HG02759 (cell line): ENCODE measurements at regions not wholly inside any gene's neighbourhood (a gene's known extent, or its start where the extent isn't known, plus 50 kb on each side); places are given as distances from the start of the nearest gene placed in this dataset.
"Not testable (repeated sequence)": the region's sequence is repeated elsewhere in the genome, so short reads cannot be mapped to it uniquely, and the experiment has no call there.

Source experiments
- ATAC-seq: cut with Tn5 transposase; IDR thresholded peaks from one replicate; pipeline ENCODE4 v1.9.1; 2021; ENCODE audit warnings: mild to moderate bottlenecking, moderate library complexity; ENCODE audit not compliant: unreplicated experiment

DNA sequence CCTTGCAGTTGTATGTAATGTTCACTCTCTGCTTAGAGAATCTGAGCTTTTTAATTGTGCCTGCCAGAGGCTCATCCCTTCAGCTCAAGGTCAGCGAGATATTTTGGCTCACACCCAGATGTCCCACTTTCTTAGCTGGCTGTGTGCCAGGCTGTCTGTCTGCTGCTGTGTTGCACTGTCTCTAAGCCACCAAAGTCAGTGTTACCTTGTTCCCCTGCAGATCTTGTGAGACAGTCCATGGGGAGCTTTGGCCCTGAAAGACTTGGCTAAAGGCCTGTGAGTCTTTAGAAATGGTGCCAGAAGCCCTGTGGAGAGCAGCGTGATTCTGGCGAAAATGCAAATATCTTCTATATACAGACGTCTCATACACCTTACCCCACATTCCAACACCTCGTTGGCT is 293.7 kb downstream of the TTC6 start:
- no peak for ATAC-seq

DNA sequence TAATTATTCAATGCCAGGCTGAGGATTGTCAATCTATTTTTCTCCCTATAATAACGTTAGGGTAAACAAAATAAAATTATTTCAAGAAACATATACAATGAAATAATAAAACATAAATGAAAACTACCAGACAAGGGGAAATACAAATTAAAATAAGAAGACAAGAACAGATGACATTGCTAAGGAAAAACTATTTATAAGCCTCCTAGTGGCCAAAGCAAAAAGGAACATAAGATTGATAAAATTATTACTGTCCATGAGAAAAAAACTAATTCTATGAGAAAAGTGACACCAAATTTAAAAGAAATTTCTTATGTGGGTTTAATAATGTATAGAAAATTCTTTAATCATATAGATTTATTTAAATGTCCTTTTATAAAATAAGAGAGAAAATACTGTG is 294.7 kb downstream of the TTC6 start:
- ATAC-seq = no peak

DNA sequence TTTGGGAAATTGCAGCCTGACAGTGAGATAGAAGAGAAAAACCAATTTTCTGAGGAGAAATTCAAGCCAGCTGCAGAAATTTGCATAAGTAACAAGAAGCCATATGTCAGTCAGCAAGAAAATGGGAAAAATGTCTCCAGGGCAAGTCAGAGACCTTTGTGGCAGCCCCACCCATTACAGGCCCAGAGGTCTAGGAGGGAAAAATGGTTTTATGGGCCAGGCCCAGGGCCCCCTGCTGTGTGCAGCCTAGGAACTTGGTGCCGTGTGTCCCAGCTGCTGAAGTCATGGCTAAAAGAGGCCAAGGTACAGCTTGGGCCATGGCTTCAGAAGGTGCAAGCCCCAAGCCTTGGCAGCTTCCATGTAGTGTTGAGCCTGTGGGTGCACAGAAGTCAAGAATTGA is 296.1 kb downstream of the TTC6 start:
- not testable (repeated sequence) for ATAC-seq

DNA sequence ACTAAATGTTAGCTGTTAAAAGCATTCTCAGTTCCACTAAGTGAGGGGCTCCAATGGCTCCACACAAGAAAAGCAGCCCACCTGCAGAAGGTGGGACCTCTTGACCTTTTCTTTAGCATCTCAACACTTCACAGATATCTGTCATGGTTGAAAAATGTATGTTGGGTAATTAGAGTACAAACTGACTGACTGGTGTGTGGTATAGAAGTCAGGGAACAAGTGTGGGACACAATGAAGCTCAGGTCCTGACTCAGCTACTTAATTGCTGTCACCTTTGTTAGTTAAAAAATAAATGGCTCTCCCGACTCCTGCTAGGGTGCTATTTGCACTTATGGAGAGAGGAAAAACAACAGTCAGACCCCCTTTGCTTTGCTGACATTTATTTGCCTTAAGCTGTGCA is 299.0 kb downstream of the TTC6 start:
- no peak for ATAC-seq

DNA sequence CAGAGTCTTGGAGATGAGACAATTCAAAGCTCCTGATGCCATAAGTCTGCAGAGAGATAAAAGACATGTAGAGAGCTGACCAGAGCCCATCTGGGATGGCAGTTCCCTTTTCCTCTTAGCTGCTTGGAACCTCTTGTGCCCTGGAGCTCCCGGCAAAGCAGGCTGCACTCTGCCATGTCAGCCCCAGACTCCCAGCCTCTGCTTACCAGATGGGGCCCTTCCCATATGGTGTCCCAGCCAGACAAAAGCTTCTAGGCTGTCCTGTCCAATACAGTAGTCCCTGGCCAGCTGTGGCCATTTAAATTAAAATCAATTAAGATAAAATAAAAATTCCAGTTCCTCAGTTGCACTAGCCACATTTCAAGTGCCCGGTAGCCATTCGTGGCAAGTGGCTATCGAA is 303.9 kb downstream of the TTC6 start:
- ATAC-seq = no peak

DNA sequence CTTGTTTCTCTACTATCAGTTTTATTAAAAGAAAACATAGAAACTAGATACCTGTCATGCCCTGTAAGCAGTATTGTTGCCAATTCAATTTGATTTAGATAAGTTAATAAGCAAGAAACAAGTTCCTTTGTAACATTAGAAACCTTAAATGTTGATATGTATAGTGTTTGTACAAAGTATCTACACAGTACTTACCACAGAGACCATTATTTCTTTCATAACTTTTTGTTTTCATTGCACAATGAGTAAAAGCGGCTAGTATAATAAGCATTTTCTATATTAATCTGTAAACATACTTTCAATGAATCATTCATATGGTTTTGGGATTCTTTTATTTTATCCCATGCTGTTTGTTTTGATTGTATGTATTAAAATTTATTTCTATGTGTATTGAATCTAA is 305.1 kb downstream of the TTC6 start:
- no peak for ATAC-seq

DNA sequence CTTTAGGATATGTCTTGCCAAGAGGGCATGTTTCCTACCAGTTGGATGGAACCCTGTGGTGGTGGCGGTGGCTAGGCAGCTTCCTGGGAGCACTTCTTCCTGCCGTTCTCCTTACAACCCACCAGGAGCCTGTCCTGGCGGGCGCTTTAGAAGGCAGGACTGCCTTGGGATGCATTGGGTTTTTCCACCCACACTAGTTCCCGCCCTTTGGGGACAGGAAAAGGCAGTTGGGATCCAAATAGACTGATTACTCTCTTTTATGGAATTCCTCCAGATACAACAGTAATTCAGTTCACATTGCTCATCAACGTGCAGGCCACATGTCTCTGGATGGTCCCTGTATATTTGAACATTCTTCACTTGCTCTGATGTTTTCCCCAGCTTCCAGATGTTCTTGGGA is 305.7 kb upstream of the SSTR1 start:
- no peak for ATAC-seq

DNA sequence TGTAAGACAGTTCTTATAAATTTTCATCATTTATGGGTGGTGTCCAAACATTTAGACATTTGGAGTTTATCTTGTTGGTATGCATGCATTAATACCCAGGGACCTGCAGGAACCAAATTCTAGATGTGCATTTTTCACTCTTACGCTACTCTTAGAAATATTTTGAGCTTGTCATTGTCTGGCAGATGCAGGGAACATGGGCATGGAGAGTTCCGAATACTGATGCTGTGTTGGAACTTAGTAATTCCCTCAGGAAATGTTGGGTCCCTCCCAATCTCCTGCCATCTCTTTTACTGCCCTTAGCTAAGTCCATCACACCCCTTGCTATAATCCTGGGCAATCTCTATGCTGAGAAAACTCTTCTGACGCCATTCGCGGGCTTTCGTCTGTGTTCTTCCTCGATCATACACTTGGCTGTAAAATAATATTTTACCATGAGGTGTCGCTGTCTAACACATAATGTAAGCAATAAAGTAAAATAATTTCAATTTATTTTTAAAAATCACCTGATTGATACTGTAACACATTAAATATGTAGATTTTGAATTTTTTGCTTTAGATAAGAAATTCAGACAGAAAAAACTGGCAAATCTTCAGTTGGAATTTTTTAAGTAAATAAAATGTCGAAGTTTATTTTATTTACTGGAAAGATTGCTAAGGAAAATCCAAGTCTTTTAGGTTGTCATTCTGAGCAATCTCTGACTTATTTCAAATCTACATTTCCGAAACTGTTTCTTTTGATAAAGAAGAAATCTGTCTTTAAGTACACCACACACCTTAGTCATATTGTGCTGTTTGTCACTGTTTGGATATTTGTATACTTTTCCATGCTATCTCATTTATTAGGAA is 304.1 kb upstream of the SSTR1 start:
- no peak for ATAC-seq

DNA sequence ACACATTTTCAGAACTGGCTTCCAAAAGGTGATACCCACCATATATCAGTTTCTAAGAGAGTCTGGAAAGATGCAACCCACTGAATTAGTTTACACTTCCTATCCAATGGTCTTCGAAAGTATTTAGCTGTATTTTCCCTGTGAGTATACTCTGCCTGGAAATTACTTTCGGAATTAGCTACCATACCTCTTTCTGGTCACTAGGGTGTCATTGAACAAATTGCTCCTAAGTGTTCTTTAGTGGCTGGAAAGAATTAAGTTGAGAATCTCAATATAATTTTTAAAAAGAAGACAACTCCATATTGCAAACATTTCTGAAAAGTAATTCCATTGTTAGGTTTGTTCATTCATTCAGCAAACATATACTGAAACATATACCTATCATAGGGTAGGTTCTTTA is 283.1 kb upstream of the SSTR1 start:
- no peak for ATAC-seq

DNA sequence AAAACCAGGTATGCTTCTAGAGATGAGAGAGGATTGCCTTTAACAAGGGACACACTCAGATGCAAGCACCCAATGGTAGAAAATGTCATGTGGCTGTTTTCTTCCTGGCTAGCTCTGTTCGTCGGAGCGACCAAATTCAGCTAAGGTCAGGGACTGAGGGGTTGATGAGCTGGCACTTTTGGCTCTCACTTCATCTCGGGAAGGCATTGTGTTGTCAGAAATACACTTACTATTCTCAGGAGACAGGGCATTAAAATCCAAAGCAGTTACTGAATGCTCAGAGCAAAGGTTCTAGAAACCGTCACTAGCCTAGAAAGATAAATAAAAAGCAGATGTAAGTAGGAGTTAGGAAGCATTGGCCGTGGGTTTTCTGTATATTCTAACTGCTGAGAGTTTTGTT is 275.7 kb upstream of the SSTR1 start:
- no peak for ATAC-seq

DNA sequence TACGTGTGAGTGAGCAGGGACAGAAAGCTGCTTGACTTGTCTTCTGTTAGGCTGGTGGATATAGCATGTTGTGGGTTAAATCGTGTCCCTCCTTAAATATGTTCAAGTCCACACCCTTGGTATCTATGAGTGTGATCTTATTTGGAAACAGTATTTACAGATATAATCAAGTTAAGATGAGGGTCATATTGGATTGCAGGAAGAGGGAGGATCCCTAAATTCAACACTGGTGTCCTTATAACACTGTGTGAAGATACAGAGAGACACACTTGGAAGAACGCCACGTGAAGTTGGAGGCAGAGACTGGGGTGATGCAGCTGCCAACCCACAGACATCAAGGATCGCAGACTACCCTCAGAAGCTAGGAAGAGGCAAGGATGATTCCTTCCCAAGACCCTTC is 275.2 kb upstream of the SSTR1 start:
- ATAC-seq = no peak

DNA sequence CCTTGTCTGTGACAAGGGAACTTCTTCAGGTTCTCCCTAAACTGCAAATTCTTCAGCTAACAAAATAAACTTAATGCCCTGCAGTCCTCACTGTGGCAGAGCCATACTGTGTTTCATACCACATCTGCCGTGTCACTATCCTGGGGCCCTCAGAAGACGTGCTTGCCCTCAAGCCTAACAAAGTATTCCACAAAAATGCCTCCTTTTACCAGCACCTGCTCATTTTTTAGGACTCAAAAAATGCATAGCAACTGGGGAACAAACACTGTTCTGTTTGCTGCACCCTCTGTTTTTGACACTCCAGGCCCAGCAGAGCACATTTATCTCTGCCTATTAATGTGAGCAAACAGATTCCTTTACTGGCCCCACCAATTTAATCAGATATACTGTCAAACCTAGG is 270.7 kb upstream of the SSTR1 start:
- ATAC-seq = no peak

DNA sequence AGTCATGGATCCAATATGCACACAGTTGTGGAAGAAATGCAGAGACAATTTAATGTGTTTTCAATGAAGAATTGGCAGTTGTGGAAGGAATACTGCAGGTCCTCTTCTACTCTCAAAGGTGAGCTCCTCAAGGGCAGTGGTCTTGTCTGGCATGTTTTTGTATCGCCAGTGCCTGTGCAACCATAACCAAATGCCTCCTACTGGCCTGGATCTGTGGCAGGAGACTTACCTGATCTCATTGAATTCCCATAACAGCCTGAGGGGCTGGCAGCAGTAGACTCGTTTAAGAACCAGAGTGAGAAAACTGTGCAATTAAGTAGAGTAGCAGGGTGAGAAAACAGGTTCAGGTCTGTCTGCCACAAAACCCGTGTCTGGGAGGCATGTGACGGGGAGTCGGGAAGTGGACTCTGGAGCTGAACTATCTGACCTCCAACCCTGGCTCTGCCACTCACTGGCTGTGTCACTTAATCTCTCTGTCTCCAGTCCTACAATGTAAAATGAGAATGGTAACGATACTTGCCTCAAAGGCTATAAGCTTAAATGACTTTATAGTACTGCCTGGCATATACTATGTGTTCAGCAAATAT is 268.2 kb upstream of the SSTR1 start:
- ATAC-seq = no peak

DNA sequence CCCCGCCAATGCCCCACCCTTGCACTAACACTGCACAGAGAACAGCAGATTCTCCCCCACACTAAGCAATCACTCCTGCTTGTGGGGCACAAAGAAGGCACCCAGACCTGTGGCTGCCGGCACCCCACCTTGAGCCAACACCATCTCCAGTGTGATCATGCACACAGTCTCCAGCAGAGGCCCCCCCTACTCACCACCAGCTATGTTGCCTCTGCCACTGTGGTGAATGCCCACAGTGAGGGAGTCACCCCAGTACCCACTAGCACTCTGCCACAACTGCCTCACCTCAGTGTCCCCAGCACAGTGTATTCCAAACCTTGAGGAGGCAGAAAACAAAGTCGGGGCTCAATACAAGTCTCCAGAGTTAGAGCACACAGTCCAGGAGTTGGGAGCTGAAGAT is 261.7 kb upstream of the SSTR1 start:
- no peak for ATAC-seq

DNA sequence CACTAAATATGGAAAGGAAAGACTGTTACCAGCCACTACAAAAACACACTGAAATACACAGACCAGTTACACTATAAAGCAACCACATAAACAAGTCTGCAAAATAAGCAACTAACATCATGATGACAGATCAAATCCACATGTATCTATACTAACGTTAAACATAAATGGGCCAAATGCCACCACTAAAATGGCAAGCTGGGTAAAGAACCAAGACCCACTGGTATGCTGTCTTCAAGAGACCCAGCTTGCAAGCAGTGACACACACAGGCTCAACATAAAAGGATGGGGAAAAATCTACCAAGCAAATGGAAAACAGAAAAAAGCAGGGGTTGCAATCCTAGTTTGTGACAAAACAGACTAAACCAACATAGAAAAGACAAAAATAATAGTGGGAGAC is 260.9 kb upstream of the SSTR1 start:
- ATAC-seq = no peak

DNA sequence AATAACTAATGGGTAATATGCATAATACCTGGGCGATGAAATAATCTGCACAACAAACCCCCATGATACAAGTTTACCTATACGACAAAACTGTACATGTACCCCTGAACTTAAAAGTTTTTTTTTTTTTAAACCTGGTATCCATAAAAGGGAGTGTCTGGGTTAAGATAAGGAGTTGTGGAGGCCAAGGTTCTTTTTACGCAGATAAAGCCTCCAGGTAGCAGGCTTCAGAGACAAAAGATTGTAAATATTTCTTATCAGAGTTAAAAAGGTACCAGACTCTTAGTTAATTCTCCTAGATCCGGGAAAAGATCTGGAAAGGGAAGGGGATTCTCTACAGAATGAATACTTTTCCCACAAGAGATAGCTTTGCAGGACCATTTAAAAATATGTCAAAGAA is 259.4 kb upstream of the SSTR1 start:
- no peak for ATAC-seq

DNA sequence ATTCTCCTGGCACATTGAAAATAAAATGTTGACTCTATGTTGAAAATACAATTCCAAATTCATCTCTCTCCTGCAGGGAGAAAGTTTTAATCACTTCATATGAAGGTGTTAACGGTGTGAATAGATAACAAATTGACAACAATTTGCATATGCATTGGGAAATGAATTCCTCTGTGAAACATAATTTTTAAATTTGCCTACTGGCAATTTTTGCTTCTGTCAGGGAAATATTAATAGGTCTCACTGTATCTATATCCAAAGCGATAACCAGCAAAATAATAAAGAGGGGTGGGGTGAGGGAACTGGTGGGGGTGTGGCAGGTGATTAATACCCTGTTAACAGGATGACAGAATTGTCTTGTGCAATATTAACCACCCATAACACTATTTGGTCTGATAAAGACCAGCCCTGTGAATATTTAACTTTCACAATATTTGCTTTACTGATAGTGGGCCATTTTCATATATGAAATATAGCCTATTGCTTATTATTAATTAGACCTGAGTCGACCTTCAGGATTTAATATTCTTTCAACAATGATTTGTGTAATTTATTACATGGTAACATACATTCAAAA is 239.0 kb upstream of the SSTR1 start:
- ATAC-seq = no peak

DNA sequence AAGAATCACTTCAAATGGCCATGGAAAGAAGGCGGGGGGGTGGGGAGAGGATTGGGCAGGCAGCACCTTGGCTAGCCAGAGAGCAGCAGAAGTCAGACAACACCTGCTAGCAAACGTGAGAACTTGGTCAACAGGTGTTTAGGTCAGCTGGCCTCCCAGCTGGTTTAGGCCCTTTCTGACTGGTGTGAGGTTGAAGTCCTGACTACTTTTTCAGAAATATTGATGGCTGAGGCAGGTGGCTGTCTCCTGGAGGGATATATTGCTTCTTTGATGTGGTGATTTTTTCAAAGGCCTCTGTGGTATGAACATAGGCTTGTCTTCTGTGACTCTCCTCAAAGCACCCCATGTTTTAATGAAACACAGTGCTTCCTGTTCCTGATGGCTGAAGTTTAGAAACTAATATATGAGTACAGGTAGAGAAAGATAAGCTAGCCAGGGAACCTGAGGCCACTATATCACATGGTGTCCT is 238.2 kb upstream of the SSTR1 start:
- no peak for ATAC-seq

DNA sequence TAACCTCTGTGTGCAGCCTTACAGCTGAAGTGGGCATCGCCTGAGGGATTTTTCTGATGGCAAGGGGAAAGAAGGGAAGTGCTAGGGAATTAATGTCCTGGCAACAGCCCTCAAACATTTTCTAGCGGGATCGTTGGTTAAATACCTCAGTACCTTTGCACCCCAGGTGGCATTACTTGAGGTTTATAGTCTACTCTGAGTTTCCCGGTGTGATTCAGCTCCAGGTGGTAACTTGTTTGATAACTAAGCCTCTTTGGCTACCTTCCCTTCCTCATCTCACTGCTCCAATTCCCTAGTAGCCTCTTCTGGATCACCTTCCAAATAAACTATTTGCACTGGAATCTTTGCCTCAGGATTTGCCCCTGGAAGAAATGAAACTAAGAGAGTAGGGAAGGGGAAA is 237.0 kb upstream of the SSTR1 start:
- no peak for ATAC-seq

DNA sequence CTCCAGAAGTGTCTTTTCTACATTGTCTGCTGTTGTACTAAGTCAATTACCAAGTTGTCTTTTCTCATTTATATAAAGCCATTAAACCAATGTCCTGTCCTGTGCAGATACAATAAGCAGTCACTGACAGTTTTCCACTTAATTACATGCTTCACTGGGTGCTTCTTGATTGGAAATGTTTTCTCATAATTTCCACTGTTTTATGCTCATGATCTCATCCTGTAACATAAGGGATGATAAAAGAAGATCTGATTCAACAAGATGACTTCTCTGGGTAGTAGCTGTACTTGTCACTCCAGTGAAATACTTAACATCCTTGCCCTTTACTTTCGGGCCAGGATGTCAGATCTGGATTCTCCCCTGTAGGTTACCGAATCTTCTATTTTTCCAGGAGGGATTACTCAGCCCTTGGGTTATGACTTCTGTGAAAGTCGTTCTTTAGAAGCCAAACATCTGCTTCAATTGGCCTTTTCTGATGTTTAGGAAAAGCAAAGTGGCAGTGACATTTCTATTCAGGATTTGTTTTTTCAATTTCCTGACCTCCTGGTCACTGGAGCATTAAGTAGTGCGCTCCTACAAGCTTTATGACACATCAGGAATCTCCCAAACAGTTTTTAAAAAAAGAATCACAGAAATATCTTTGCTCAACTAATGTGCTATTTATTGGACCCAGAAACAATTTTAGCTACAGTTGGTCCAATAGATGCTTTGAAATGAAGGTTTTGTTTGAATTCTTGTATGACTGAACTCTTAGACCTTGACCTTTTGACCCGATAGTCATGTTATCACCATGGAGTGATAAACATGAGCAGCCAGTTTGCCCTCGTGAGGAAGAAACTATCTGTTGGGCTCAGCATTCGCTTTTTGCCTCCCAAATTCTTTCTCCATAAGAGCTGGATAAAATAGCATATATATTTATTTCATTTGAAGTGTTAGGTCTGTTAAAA is 234.5 kb upstream of the SSTR1 start:
- ATAC-seq = no peak

DNA sequence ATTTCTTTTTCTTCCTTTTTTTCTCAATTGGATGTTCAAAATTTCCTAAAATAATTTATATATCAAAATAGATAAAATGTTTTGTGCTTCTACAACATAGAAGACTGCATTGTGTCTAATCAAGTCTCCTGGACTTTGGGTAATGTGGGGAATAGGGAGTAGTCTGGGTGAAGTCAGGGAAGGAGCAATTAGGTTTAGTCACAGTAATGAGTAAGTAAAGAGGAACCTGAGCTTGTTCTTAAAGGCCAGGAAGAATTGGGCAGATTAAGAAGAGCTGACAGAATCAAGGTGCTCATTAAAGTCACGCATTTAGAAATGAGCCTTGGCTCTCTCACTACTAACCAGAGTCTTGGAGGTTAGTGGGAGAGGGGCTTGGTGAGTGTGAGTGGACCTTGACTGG is 233.3 kb upstream of the SSTR1 start:
- ATAC-seq = no peak
